A549 (cell line): ENCODE measurements at regions not wholly inside any gene's neighbourhood (a gene's known extent, or its start where the extent isn't known, plus 50 kb on each side); places are given as distances from the start of the nearest gene placed in this dataset.

Experiments used
- CTCF ChIP-seq: fragments of >200 bp; sonication (Bioruptor Twin); formaldehyde crosslinking; IDR thresholded peaks from 3 replicates; pipeline ENCODE4 v1.5.1; 2016
- PHF8 ChIP-seq: fragments of 200-600 bp; sonication (generic); IDR thresholded peaks from 2 replicates; pipeline ENCODE4 v1.6.1; 2016; ENCODE audit warnings: low read depth, mild to moderate bottlenecking, antibody characterized with exemption, moderate library complexity, borderline replicate concordance

GRCh38 chr9:111195766-111196165, 134.3 kb downstream of the OR2K2 start:
- TF ChIP-seq CTCF, result no peak
- TF ChIP-seq PHF8, result no peak
